Head of caudate nucleus (tissue), 42 donors: ENCODE measurements at regions not wholly inside any gene's neighbourhood (a gene's known extent, or its start where the extent isn't known, plus 50 kb on each side); places are given as distances from the start of the nearest gene placed in this dataset.

ENCODE experiments used
- DNase-seq, 42 donors: peaks; one replicate each; pipeline versions ENCODE4 v3.0.0 to v3.0.0-alpha.2; 2020 to 2021; ENCODE audit warnings: mixed read lengths in 7 of 42
- intact Hi-C: fragments of 100-400 bp; cut with DNase I; formaldehyde crosslinking; loops from one replicate; pipeline ENCODE4 v1.15.0; 2022

GRCh38 chr10:2929480-2930258 lies 137.7 kb upstream of the PFKP start:
- intact Hi-C loops, result loop anchor here (5.0 kb wide), 1 partner anchor 113 kb away; no protein-coding TSS in a partner anchor
- DNase-seq, result no peak

- peak; percentile 50 to 91 (median 79) for DNase-seq
- intact Hi-C loops, result loop anchor here (5.0 kb wide), 1 partner anchor 114 kb away; no protein-coding TSS in a partner anchor
Observed at GRCh38 chr10:2927958-2928840, 139.1 kb upstream of the PFKP start.

GRCh38 chr10:2926918-2927660 lies 140.3 kb upstream of the PFKP start:
- DNase-seq, result peak in 1 of 42 donors; percentile 10
- intact Hi-C loops, result loop anchor here (5.0 kb wide), 1 partner anchor 115 kb away; no protein-coding TSS in a partner anchor

GRCh38 chr10:2925631-2926030 lies 141.7 kb upstream of the PFKP start:
- intact Hi-C loops, result loop anchor here (5.0 kb wide), 1 partner anchor 117 kb away; no protein-coding TSS in a partner anchor
- peak in 38 of 42 donors; percentile 16 to 68 (median 40) for DNase-seq

- no peak for DNase-seq
- intact Hi-C loops, result no loop called here
Observed at GRCh38 chr10:2924431-2924830, 142.9 kb upstream of the PFKP start.

- intact Hi-C loops, result no loop called here
- DNase-seq, result no peak
Observed at GRCh38 chr10:2921956-2922680, 145.2 kb upstream of the PFKP start.

GRCh38 chr10:2920637-2921036 lies 146.7 kb upstream of the PFKP start:
- intact Hi-C loops, result no loop called here

GRCh38 chr10:2920168-2920567 lies 147.2 kb upstream of the PFKP start:
- intact Hi-C loops, result no loop called here
- no peak for DNase-seq

More at GRCh38 chr10:2920637-2921036, 146.7 kb upstream of the PFKP start:
- DNase-seq, result no peak

- intact Hi-C loops, result no loop called here
- no peak for DNase-seq
Observed at GRCh38 chr10:2919016-2919415, 148.3 kb upstream of the PFKP start.

GRCh38 chr10:2918489-2918888 lies 148.9 kb upstream of the PFKP start:
- intact Hi-C loops, result no loop called here
- DNase-seq, result no peak

- DNase-seq, result no peak
- intact Hi-C loops, result no loop called here
Observed at GRCh38 chr10:2917926-2918325, 149.4 kb upstream of the PFKP start.

- no peak for DNase-seq
Observed at GRCh38 chr10:2915412-2915811, 151.9 kb upstream of the PFKP start.

GRCh38 chr10:2914741-2915140 lies 152.6 kb upstream of the PFKP start:
- no peak for DNase-seq
- intact Hi-C loops, result no loop called here

More at GRCh38 chr10:2915412-2915811, 151.9 kb upstream of the PFKP start:
- intact Hi-C loops, result no loop called here

GRCh38 chr10:2913474-2913873 lies 153.9 kb upstream of the PFKP start:
- no peak for DNase-seq
- intact Hi-C loops, result no loop called here

GRCh38 chr10:2910656-2911055 lies 156.7 kb upstream of the PFKP start:
- intact Hi-C loops, result no loop called here
- DNase-seq, result no peak

- intact Hi-C loops, result no loop called here
- DNase-seq, result no peak
Observed at GRCh38 chr10:2909921-2910320, 157.4 kb upstream of the PFKP start.

- intact Hi-C loops, result no loop called here
Observed at GRCh38 chr10:2908851-2909630, 158.3 kb upstream of the PFKP start.

GRCh38 chr10:2906974-2907373 lies 160.4 kb upstream of the PFKP start:
- no peak for DNase-seq
- intact Hi-C loops, result no loop called here

More at GRCh38 chr10:2908851-2909630, 158.3 kb upstream of the PFKP start:
- no peak for DNase-seq
